ENCODE measurements at regions not wholly inside any gene's neighbourhood (a gene's known extent, or its start where the extent isn't known, plus 50 kb on each side); places are given as distances from the start of the nearest gene placed in this dataset.
A peak's percentile ranks its signal among the peaks of the same experiment; 100 is the strongest.
"Not testable (repeated sequence)": the region's sequence is repeated elsewhere in the genome, so short reads cannot be mapped to it uniquely, and the experiment has no call there.

DNA sequence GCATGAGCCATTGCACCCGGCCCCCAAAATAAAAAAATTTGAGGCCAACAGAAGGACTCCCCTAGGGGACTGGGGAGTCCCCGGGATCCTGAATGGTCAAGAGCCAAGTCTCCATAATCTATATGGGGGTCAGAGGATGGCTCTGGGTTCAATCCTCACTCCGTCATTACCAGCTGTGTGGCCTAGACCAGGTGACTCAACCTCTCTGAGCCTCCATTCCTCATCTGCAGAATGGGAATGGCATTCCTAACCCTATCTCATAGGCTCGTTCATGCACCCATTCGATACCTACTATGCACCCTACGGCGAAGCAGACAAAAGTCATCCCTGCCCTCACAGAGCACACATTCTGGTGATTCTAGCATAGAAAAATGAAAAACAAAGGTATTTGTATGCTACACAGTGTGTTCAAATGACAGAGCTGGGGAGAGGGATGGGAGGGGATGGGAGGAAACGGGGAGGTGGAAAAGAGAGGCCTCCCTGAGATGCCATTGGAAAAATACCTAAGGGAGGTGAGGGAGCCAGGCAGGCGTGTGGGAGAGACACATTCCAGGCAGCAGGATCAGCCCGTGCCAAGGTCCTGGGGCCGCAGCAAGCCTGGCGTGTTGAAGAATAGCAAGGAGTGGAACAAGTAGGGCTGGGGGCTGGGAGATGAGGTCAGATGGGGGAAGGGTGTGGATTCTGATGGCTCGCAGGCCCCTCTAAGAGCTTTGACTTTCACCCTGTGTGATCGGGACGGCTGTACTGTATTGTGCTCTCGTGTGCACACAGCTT lies 71.2 kb downstream of the RMI2 start:
- DNase-seq = no peak

DNA sequence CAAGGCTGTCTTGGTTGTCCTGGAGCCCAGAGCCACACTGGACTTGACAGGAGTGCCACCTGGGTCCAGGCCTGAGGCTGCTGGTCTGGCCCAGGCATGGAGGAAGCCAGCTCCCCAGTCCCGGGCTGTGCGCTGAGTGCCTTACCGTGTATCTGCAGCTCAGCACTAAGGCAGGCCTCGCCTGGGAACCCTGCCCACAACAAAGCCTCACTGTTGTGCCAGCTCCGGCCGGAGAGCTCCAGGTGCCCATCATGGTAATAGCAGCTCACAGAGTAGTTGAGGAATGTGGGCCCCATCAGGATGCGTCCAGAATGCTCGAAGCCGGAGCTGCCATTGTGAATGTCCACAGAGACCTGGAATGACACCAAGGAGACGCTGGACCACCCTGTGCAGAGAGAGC lies 72.2 kb downstream of the RMI2 start:
- no peak for DNase-seq

DNA sequence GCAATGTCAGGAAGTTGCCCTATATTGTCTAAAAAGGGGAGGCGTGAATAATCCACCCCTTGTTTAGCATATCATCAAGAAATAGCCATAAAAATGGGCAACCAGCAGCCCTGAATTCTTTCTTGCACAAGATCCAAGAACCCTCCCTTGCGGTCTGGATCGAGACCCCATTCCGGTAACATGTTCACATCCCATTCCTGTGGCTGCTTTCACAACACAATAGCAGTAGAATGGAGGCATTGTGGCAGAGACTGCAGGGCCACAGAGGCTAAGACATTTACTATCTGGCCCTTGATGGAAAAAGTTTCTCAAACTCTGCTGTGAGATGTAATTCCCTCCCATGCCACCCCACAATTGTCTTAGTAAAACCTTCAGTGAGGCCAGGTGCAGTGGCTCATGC lies 73.2 kb downstream of the RMI2 start:
- DNase-seq = no peak

DNA sequence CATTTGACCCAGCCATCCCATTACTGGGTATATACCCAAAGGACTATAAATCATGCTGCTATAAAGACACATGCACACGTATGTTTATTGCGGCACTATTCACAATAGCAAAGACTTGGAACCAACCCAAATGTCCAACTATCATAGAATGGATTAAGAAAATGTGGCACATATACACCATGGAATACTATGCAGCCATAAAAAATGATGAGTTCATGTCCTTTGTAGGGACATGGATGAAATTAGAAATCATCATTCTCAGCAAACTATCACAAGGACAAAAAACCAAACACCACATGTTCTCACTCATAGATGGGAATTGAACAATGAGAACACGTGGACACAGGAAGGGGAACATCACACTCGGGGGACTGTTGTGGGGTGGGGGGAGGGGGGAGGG lies 74.8 kb downstream of the RMI2 start:
- DNase-seq = not testable (repeated sequence)

DNA sequence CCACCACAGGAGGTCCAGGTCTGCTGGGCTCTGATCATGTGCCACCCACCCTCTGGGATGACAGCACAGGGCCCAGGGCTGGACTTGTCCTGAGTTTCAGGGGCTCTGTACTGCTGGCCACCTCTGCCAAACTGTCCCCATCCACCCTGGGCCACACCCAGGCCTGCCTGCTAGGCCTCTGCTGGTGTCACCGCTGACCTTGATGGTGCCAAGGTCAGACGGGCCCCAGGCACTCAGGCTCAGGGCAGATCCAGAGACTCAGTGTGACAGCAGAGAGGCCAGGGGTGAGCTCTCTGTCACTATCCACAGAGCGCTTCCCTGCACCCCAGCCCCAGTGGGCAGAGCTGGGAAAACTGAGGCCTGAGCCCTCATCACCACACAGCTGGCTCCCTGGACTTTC lies 75.6 kb downstream of the RMI2 start:
- no peak for DNase-seq

DNA sequence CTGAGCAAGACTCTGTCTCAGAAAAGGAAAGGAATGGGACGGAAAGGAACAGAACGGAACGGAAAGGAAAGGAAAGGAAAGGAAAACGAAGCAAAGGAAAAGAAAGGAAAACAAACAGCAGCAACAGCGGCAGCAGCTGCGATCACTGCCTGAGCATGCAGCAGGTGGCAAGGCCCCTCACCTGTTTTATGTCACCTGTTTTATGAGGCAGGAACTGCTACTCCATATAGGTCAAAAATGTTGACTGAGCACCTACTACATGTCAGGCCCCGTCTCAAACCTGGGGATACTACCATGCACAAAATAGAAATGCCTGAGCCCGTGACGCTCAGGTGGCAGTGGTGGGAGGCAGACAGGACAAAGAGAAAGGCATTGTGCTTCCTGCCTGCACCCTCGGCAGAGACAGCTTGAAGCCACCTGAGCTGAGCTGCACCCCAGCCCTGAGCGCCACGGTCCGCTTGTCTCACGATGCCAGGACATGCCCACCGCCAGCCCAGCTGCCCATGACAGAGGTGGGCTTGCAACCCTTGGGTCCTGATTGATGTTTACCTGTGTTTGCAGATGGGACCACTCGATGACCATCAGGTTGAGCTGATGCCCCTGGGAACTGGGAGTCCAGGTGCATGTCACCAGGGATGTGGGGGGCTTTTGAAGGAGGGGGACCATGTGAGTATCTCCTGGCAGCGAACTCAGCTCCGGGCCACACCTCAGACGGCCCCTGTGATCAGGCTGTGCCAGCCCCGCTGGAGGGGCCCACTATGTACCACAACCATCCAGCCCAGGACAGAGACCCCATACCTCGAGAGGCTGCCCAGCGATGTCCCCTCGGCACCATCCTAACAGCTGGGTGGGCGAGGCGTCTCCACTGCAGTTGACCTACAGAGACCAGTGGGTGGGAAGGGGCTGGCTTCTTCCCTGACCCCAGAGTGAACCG lies 77.4 kb downstream of the RMI2 start:
- DNase-seq = no peak

DNA sequence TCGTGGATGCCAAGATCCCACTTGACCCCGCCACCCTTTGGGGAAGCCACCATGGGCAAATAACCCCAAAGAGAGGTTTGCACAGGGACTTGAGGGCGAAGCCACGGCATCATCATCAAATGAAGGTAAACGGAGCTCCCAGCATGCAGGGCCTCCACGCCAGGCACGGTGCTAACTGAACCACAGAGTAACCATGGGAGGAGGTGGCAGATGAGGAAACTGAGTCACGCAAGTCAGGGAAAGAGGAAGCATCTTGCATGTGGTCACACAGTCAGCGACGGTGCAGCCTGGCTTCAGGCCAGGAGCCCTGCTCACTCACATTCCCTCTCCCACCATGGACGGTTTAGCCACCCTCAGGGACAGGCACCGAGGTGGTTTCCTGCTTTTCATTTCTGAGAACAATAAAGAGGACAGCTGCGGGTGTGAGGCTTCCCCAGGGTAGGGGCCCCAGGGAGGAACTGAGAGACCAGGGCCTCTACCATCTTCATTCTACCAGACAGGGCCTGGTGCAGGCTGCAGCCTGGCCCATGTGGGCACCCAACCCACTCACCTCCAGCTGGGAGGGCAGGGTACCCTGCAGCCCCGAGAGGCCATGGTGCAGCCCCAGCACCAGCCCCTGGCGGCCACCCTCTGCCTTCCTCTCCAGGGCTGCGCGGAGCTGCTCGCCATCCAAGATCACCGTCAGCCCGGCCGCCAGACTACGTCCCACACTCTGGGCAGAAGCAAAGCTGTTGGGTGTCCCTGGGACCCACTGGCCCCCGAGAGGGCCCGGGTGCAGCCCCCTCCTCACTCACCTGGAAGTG lies 78.3 kb downstream of the RMI2 start:
- DNase-seq = no peak

DNA sequence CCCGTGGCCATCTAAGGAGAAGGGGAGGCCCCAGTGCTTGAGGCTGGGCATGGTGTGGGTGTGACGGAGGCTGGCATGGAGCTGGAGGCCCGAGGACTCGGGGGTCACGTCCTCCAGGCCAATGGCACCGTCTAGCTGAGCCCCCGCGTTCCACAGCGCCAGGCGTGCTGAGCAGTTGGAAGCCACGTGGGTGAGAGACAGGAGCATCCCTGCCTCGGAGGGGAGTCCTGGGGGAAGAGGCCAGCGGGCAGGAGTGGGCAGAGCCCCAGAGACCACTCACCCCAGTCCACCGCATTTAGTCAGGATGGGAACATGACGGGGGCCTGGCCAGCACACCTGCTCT lies 78.8 kb downstream of the RMI2 start:
- no peak for DNase-seq

DNA sequence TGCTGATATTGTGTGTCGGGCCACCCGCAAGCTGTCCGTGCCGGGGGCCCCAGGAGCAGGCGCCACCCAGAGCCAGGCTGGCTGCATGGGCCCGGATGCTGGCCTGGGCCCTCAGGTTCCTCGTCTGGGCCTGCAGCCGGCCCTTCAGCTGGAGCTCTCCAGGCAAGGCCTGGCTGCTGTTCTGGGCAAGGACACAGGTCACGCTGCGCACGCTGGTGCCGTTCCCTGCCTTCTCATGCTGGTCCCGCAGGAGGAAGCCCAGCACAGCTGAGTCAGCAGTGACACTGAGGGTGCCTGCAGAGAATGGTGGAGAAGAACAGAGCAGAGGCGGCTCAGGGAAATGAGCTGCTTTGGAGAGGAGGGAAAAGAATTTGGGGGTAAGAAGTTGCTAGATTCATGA lies 79.9 kb downstream of the RMI2 start:
- no peak for DNase-seq

DNA sequence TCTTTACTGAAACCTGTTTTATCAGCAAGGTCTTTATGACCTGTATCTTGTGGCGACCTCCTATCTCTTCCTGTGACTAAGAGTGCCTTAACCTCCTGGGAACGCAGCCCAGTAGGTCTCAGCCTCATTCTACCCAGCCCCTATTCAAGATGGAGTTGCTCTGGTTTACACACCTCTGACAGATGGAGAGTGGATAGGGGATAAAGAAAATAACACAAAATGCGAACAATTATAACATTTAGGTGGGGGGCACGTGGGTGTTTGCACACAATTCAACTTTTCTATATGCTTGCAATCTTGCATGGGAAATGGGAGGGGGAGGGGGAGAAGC lies 83.3 kb downstream of the RMI2 start:
- no peak for DNase-seq

DNA sequence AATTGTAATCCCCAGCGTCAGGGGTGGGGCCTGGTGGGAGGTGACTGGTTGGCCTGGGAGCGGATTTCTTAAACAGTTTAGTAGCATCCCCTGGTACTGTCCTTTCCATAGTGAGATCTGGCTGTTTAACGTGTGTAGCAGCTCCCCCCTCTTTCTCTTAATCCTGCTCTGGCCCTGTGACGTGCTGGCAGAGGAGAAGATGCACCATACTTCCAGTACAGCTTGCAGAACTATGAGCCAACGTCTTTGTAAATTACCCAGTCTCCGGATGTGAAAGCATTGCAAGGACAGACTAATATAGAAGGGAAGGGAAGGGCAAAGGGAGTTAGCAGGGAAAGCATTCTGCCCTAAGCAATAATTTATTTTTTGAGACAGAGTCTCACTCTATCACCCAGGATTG lies 83.9 kb downstream of the RMI2 start:
- DNase-seq = no peak

DNA sequence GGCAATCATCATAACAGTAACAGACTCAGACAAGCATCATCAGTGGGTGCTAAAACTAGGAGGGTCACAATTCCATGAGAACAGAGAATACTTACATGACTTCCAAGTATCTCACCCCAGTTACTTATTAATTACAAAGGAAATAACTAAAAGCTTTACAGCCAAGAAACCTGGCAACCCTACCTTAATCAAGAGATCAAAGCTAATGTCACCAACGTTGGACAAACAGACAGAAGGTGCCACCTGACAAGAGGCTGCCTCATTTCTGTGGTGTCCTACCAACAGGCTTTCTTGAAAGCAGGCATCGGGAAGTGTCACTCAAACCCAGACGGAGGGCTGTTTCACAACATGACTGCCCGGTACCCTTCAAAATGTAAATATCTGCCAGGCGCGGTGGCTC lies 84.6 kb downstream of the RMI2 start:
- DNase-seq = no peak

DNA sequence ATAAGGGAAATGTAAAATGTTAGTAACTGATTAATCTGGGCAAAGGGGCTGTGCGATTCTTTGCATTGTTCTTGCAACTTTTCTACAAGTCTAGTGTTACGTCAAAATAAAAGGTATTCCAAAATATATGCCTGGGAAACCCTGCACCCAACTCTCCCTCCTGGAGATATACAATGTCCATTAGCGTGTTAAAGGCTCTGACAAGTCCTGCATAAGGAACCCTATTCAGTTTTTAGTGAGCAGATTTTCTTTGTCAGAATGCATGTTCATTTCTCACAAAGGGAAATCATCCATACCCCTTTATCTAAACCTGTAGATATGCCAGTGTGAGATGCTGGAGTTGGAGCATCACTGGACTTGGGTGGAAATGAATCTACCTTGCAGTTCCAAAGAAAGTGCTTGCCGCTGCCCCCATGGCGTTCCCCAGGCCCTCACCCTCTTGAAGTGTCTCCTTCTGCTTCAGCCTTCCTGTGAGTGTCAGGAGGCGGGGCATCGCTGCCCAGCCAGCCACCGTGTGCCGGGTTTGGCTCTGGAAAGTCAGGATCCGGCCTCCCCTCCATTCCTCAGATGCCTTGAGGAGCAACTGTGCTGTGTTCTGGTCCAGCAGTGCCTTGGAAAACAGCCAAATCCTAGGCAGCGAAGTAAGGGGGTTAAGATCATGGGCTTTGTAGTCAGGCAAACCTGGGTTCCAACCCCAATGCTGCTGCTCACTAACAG lies 85.5 kb downstream of the RMI2 start:
- DNase-seq = no peak

DNA sequence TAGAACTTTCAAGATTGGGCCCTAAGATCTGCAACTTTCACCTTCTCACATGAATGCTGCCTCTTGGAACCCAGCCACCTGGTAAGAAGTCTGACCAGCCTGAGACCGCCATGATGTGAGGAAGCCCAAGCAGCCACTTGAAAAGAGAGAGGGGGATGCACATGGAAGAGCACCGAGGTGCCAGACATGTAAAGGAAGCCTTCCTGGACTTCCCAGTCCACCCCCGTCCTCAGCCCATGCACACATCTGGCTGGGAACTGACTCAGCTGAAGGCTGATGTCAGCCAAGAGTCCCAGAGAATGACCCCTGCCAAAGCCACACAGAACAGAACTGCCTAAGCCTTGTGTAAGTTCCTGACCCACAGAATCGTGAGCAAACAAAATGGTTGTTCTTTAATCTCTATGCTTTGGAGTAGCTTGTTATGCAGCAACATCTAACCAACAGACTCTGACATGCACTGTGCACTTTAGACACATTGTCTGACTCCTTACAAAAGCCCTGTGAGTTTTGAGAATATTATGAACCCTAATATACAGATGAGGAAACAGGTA lies 86.7 kb downstream of the RMI2 start:
- DNase-seq = no peak

DNA sequence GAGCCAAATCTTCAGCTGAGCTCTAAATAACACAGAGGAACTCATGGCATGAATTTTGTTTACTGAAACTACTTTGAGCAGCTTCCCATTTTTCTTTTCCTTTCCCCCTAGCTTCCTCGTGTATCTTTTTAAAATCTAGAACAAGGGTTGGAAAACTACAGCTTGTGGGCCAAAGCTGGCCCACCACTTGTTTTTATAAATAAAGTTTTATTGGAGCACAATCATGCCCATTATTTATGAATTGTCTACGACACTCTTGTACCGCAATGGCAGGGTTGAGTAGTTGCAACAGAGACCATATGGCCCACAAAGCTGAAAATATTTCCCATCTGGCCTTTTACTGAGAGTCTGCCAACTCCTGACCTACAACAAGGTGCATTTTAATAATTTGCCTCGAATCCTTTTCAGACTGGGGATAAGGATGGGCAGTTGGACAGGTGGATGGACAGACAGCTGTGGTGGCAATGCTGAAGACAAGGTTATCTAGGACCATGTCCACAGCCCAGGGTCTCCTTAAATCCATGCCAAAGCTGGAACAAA lies 87.7 kb downstream of the RMI2 start:
- no peak for DNase-seq

DNA sequence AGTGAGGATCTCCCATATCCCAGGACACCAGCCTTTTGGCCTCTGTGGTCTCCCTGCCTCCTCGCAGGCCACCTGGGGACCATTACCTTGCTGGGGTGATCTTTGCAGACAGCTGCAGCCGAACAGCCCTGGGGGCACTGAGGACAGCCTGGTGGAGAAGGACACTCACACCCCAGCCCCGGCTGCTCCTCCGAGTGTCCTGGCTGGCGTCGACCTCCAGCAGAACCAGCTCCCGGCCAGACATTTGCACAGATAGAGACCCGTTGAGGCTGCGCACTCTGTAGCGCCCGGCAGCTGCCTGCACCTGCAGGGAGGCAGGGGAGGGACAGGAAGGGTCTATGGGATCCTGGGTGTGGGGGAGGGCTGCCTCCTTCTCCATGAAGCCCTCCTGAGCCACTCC lies 90.3 kb downstream of the RMI2 start:
- no peak for DNase-seq

DNA sequence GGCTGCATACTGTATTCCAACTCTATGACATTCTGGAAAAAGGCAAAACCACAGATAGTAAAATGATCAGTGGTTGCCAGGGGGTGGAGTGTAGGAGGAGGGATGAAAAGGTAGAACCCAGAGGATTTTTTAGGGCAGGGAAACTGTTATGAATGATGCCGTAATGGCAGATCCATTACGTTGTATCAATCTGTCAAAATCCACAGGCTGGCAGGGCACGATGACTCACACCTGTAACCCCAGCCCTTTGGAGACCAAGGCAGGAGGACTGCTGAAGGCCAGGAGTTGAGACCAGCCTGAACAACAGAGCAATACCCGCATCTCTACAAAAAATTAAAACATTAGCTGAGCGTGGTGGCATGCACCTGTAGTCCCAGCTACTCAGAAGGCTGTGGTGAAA lies 91.8 kb downstream of the RMI2 start:
- DNase-seq = no peak

DNA sequence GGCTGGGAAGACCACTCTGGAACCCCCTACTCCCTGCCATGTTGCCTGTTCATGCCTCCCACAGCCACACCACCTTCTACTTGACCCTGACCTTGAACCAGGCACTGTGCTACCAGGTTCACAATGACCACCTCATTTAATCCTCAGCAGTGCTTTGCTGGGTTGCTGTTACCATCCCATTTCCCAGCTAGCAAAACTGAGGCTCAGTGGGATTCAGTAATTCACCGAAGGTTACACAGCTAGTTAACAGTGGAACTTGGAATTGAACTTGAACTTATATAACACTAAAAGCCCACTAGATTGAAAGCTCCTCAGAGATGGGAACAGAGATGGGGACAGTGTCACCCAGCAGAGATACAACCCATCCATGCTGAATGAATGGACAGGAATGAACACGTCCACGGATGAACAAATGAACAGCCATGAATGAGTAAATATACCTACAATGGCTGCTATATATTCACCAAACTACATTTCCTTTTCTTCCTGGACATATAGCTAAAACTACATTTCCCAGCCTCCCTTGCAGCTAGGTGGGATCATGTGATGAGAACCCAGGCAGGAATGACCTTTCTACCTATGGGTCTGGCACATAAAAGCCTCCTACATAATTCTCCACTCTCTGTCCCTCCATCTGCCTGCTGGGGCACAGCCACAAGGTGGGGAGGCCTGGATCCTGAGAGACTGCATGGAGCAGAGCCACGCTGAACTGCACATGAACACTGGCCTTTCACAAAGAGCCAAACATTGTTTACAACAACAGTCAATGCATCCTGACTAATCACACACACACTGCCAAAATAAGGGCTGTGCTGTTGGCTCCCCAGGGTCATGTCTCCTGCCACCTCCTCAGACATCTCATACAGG lies 94.8 kb downstream of the RMI2 start:
- DNase-seq = no peak

DNA sequence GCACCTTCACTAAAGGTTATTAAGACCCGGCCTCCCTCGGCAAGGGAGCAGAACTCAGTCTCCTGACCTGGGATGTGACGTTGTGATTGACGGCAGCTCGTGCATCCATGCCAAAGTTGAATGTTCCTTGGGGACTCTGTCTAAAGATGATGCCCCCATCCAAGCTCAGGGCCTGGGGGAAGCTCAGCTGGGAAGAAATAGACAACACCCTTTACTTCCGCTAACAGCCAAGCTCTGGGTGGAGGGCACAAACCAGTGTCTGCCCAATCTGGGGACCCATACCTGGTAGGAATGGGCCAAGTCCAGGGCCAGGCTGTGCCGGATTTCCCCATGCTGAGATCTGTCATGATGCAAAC lies 95.4 kb downstream of the RMI2 start:
- no peak for DNase-seq

DNA sequence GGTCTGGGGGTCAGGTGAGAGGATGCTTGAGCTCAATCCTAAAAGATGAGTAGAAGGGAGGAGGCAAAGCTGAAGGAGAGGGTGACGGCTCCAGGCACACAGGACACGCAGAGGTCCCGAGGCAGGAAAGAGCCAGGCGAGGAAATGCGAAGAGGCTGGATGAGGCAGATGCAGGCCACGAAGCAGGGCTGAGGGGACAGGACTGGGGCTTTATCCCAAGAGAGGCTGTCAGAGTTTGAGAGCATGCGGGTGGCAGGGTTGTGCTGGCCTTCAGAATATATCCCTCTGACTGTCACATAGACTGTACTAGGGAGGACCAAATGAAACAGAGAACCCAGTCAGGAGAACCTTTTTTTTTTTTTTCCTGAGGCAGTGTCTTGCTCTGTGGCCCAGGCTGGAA lies 100.2 kb downstream of the RMI2 start:
- DNase-seq = no peak

DNA sequence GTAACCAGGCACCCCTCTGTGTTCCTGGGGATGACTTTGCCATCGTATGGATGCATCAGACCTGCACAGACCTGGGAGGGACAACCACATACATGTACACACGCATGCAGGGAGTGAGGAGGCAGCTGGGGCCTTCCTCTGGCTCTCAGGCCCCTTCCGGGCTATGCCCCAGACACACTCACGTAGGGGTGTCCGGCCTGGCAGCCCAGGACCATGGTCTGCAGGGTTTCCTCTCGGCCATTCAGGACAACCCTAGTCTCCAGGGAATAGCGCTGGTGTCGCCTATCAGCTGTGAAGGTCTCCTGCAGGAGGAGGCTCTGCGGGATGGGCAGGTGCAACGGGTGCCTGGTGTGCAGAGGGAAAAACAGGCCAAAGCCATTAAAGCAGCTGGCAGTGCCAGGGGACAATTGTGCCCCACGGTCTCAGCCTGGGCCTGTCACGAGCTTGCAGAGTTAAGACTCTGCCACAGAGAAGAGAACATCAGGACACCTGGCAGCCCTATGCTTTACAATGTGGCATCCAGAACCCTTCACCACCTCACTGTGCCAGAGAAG lies 101.4 kb downstream of the RMI2 start:
- peak; percentile 18 for DNase-seq
